Heart right ventricle (tissue), 16 donors: ENCODE measurements at regions not wholly inside any gene's neighbourhood (a gene's known extent, or its start where the extent isn't known, plus 50 kb on each side); places are given as distances from the start of the nearest gene placed in this dataset.
A peak's percentile ranks its signal among the peaks of the same experiment; 100 is the strongest.

Source experiments
- ATAC-seq, 8 donors: fragments of 200-7000 bp; cut with Tn5 transposase; one replicate each; pipeline ENCODE4 v1.9.1; 2020; ENCODE audit warnings: mild to moderate bottlenecking in 8 of 8, moderate library complexity in 8 of 8, moderate number of reproducible peaks in 1 of 8
- DNase-seq, 2 donors: peaks; one replicate each; pipeline ENCODE4 v3.0.0-alpha.2; 2020
- H3K27ac ChIP-seq, 10 donors: fragments of 200-600 bp; sonication (generic) in 2 of 10; one replicate each; pipeline versions ENCODE4 v1.5.0 to v1.8.0; 2020 to 2022; ENCODE audit warnings: mild to moderate bottlenecking in 3 of 10
- H3K27me3 ChIP-seq, 7 donors: fragments of 200-600 bp; one replicate each; pipeline ENCODE4 v1.8.0; 2021 to 2022; ENCODE audit warnings: mild to moderate bottlenecking in 2 of 7
- H3K36me3 ChIP-seq, 9 donors: fragments of 200-600 bp; sonication (generic) in 1 of 9; one replicate each; pipeline versions ENCODE4 v1.5.0 to v1.8.0; 2020 to 2022; ENCODE audit warnings: mild to moderate bottlenecking in 2 of 9
- H3K4me1 ChIP-seq, 9 donors: fragments of 200-600 bp; sonication (generic) in 1 of 9; one replicate each; pipeline versions ENCODE4 v1.5.0 to v1.8.0; 2020 to 2022; ENCODE audit warnings: mild to moderate bottlenecking in 4 of 9
- H3K4me3 ChIP-seq, 10 donors: fragments of 200-600 bp; sonication (generic) in 2 of 10; one replicate each; pipeline versions ENCODE4 v1.5.0 to v1.8.0; 2020 to 2022; ENCODE audit warnings: mild to moderate bottlenecking in 7 of 10, moderate library complexity in 2 of 10
- H3K9me3 ChIP-seq, 11 donors: fragments of 200-600 bp in 10 of 11; sonication (generic) in 2 of 11; one replicate each; pipeline versions ENCODE4 v1.5.0 to v1.8.0; 2013 to 2022; ENCODE audit warnings: mild to moderate bottlenecking in 2 of 11, control low read depth in 1 of 11, moderate library complexity in 1 of 11
- CTCF ChIP-seq, 9 donors: fragments of 200-600 bp; sonication (generic) in 2 of 9; IDR thresholded peaks; one replicate each; pipeline versions ENCODE4 v1.5.0 to v1.8.0; 2021 to 2022; ENCODE audit warnings: antibody characterized with exemption in 9 of 9, mild to moderate bottlenecking in 5 of 9, moderate library complexity in 1 of 9
- WGBS, 2 donors: extraction: QIAGEN DNeasy Blood & Tissue Kit; methylation state at CpG; one replicate each; pipeline ENCODE4 v1.1.7; 2013; ENCODE audit warnings: inconsistent platforms in 1 of 2; 5-methylcytosine and 5-hydroxymethylcytosine counted together
- intact Hi-C, 10 donors: fragments of 100-400 bp; cut with DNase I; formaldehyde crosslinking; loops; one replicate each; pipeline versions ENCODE4 v1.11.1 to v1.14.2; 2022
- donor health status: Arrhythmogenic right ventricular cardiomyopathy.
- donor health status: ischemic (EF 13 %, LVEDD 7.1; RV severe dilation, severe dysfunction).
- donor health status: healthy with polysubstance abuse.
- donor health status: DM: no; HTN: yes; CAD: no.
- donor health status: DM: no; HTN: no; CAD: no.
- donor health status: ischemic (EF 25% LVEDD 6.9; RV normal size, moderate dysfunction).
- donor health status: ischemic (EF 25% LVEDD 5.7; RV mildly dilated, moderate dysfunction).
- donor health status: healthy.
- donor health status: DM: yes; HTN: yes; CAD: no.
- donor health status: Ischemic cardiomyopathy.
- donor health status: ischemic (EF 35%, LVEDD 5.7; RV mildly dilated, moderate dysfunction).
- donor health status: nonischemic (EF 11% LVEDD 7.7; RV severe dilation, severe dysfunction).
- donor health status: DM: yes; HTN: yes; CAD: no.
- donor health status: PGD.
- donor health status: ischemic (EF 29% LVEDD 5.4; RV normal size, mild dysfunction).
- donor health status: nonischemic (EF 23%, LVEDD 6.1; RV moderate dilation, normal function).

GRCh38 chr9:88807426-88807825 lies 183.8 kb upstream of the S1PR3 start:
- ATAC-seq = no peak
- Histone ChIP-seq H3K36me3 (no peaks in the 10 kb centered on the region), H3K4me3 (no peak overlapping the region), H3K27me3 (peaks cover 0 to 27% (median 0%) of the 10 kb centered on the region in 7 donors), H3K27ac (no peak overlapping the region), H3K9me3 (no peaks in the 10 kb centered on the region), H3K4me1 (peaks cover 0 to 20% (median 6%) of the 10 kb centered on the region in 9 donors)
- no peak for TF ChIP-seq CTCF (IDR thresholded peaks at IDR 0.05)
- WGBS, 2 donors = 93 to 94% methylated on average over 5 of the region's 5 CpGs
- DNase-seq = no peak
- intact Hi-C loops = loop anchor here in 2 of 10 donors (5.0 to 10.0 kb wide), 2 partner anchors 65 to 147 kb away; no protein-coding TSS in a partner anchor

- no peaks in the 10 kb centered on the region for H3K36me3 ChIP-seq
- 96 to 98% methylated on average over 4 of the region's 4 CpGs for WGBS, 2 donors
- TF ChIP-seq CTCF (IDR thresholded peaks at IDR 0.05) = no peak
- H3K27ac ChIP-seq = no peak overlapping the region
- H3K27me3 ChIP-seq = peaks cover 0 to 21% (median 0%) of the 10 kb centered on the region in 7 donors
- H3K4me1 ChIP-seq = peaks cover 0 to 22% (median 6%) of the 10 kb centered on the region in 9 donors
- intact Hi-C loops = loop anchor here in 2 of 10 donors (5.0 to 10.0 kb wide), 2 partner anchors 64 to 147 kb away; no protein-coding TSS in a partner anchor
- no peak overlapping the region for H3K4me3 ChIP-seq
- ATAC-seq = no peak
- no peak for DNase-seq
- H3K9me3 ChIP-seq = no peaks in the 10 kb centered on the region
These were observed 183.1 kb upstream of the S1PR3 start for GRCh38 chr9:88808019-88808656.

- H3K4me3 ChIP-seq = no peak overlapping the region
- peaks cover 0 to 22% (median 6%) of the 10 kb centered on the region in 9 donors for H3K4me1 ChIP-seq
- intact Hi-C loops = loop anchor here in 2 of 10 donors (5.0 to 10.0 kb wide), 2 partner anchors 63 to 146 kb away; no protein-coding TSS in a partner anchor
- no peak for TF ChIP-seq CTCF (IDR thresholded peaks at IDR 0.05)
- WGBS, 2 donors = 78 to 81% methylated on average over 4 of the region's 5 CpGs
- ATAC-seq (no peak), DNase-seq (no peak)
- peaks cover 0 to 21% (median 0%) of the 10 kb centered on the region in 7 donors for H3K27me3 ChIP-seq
- H3K9me3 ChIP-seq = no peaks in the 10 kb centered on the region
- H3K27ac ChIP-seq = no peak overlapping the region
- H3K36me3 ChIP-seq = no peaks in the 10 kb centered on the region
These were observed 182.4 kb upstream of the S1PR3 start for GRCh38 chr9:88808761-88809354.

GRCh38 chr9:88809355-88810161 lies 181.7 kb upstream of the S1PR3 start:
- no peaks in the 10 kb centered on the region for H3K36me3 ChIP-seq
- H3K27me3 ChIP-seq = peaks cover 0 to 19% (median 0%) of the 10 kb centered on the region in 7 donors
- H3K9me3 ChIP-seq = no peaks in the 10 kb centered on the region
- peak in 5 of 8 donors; percentile 22 to 63 (median 56) for ATAC-seq
- no peak overlapping the region for H3K27ac ChIP-seq
- DNase-seq = no peak
- TF ChIP-seq CTCF (IDR thresholded peaks at IDR 0.05) = no peak
- intact Hi-C loops = loop anchor here in 4 of 10 donors (5.0 to 10.0 kb wide), 3 partner anchors 63 to 185 kb away; partner anchors contain the start of gene S1PR3 (in 2 of the 4)
- 57 to 68% methylated on average over 9 of the region's 9 CpGs for WGBS, 2 donors
- H3K4me1 ChIP-seq = peaks cover 0 to 24% (median 7%) of the 10 kb centered on the region in 9 donors
- H3K4me3 ChIP-seq = no peak overlapping the region
